H7 (cell line): ENCODE measurements at regions not wholly inside any gene's neighbourhood (a gene's known extent, or its start where the extent isn't known, plus 50 kb on each side); places are given as distances from the start of the nearest gene placed in this dataset.

Source experiments
- DNase-seq: peaks from one replicate; pipeline ENCODE4 v3.0.0; 2012
- H3K27me3 ChIP-seq: 2 replicates; pipeline ENCODE4 v1.6.0; 2011; ENCODE audit warnings: mild to moderate bottlenecking, low read length; ENCODE audit not compliant: control insufficient read depth, insufficient read depth
- H3K36me3 ChIP-seq: replicated peaks from 2 replicates; pipeline ENCODE4 v1.5.1; 2011; ENCODE audit warnings: low read length; ENCODE audit not compliant: control insufficient read depth, insufficient read depth
- H3K4me3 ChIP-seq: 2 replicates; pipeline ENCODE4 v1.5.1; 2011; ENCODE audit warnings: low read depth, mild to moderate bottlenecking, control low read depth, low read length, moderate library complexity; ENCODE audit not compliant: insufficient read depth

- H3K4me3 ChIP-seq, result no peak overlapping the region
- DNase-seq, result no peak
- no peaks in the 10 kb centered on the region for H3K27me3 ChIP-seq
- H3K36me3 ChIP-seq, result no peaks in the 10 kb centered on the region
Measured at GRCh38 chr4:85391589-85392410, 83.2 kb upstream of the ARHGAP24 start.

- no peak for DNase-seq
- Histone ChIP-seq H3K4me3 (no peak overlapping the region), H3K36me3 (no peaks in the 10 kb centered on the region), H3K27me3 (no peaks in the 10 kb centered on the region)
Measured at GRCh38 chr4:85393201-85393600, 81.7 kb upstream of the ARHGAP24 start.

GRCh38 chr4:85398276-85398675 lies 76.7 kb upstream of the ARHGAP24 start:
- no peak for DNase-seq

GRCh38 chr4:85399270-85399669 lies 75.7 kb upstream of the ARHGAP24 start:
- Histone ChIP-seq H3K36me3 (no peaks in the 10 kb centered on the region), H3K27me3 (no peaks in the 10 kb centered on the region), H3K4me3 (no peak overlapping the region)
- no peak for DNase-seq

More at GRCh38 chr4:85398276-85398675, 76.7 kb upstream of the ARHGAP24 start:
- no peaks in the 10 kb centered on the region for H3K36me3 ChIP-seq
- H3K27me3 ChIP-seq, result no peaks in the 10 kb centered on the region
- H3K4me3 ChIP-seq, result no peak overlapping the region

GRCh38 chr4:85402371-85402770 lies 72.6 kb upstream of the ARHGAP24 start:
- no peaks in the 10 kb centered on the region for H3K27me3 ChIP-seq
- no peak overlapping the region for H3K4me3 ChIP-seq
- no peaks in the 10 kb centered on the region for H3K36me3 ChIP-seq
- no peak for DNase-seq

GRCh38 chr4:85406185-85406584 lies 68.8 kb upstream of the ARHGAP24 start:
- Histone ChIP-seq H3K36me3 (no peaks in the 10 kb centered on the region), H3K4me3 (no peak overlapping the region), H3K27me3 (no peaks in the 10 kb centered on the region)
- no peak for DNase-seq

GRCh38 chr4:85407546-85407945 lies 67.4 kb upstream of the ARHGAP24 start:
- Histone ChIP-seq H3K36me3 (no peaks in the 10 kb centered on the region), H3K27me3 (no peaks in the 10 kb centered on the region), H3K4me3 (no peak overlapping the region)
- DNase-seq, result no peak

GRCh38 chr4:85408301-85408700 lies 66.6 kb upstream of the ARHGAP24 start:
- Histone ChIP-seq H3K4me3 (no peak overlapping the region), H3K36me3 (no peaks in the 10 kb centered on the region), H3K27me3 (no peaks in the 10 kb centered on the region)
- DNase-seq, result no peak

GRCh38 chr4:85409251-85409650 lies 65.7 kb upstream of the ARHGAP24 start:
- H3K36me3 ChIP-seq, result no peaks in the 10 kb centered on the region
- no peak overlapping the region for H3K4me3 ChIP-seq
- no peaks in the 10 kb centered on the region for H3K27me3 ChIP-seq
- DNase-seq, result no peak

GRCh38 chr4:85411386-85411785 lies 63.6 kb upstream of the ARHGAP24 start:
- DNase-seq, result no peak
- Histone ChIP-seq H3K4me3 (no peak overlapping the region), H3K36me3 (no peaks in the 10 kb centered on the region), H3K27me3 (no peaks in the 10 kb centered on the region)

- H3K4me3 ChIP-seq, result no peak overlapping the region
- no peak for DNase-seq
- no peaks in the 10 kb centered on the region for H3K36me3 ChIP-seq
- H3K27me3 ChIP-seq, result no peaks in the 10 kb centered on the region
Measured at GRCh38 chr4:85414972-85415371, 60.0 kb upstream of the ARHGAP24 start.

- Histone ChIP-seq H3K27me3 (no peaks in the 10 kb centered on the region), H3K4me3 (no peak overlapping the region), H3K36me3 (no peaks in the 10 kb centered on the region)
- no peak for DNase-seq
Measured at GRCh38 chr4:85416094-85416493, 58.9 kb upstream of the ARHGAP24 start.

- no peak for DNase-seq
- no peaks in the 10 kb centered on the region for H3K36me3 ChIP-seq
- no peak overlapping the region for H3K4me3 ChIP-seq
- H3K27me3 ChIP-seq, result no peaks in the 10 kb centered on the region
Measured at GRCh38 chr4:85419103-85419502, 55.8 kb upstream of the ARHGAP24 start.

- Histone ChIP-seq H3K27me3 (no peaks in the 10 kb centered on the region), H3K36me3 (no peaks in the 10 kb centered on the region), H3K4me3 (no peak overlapping the region)
- no peak for DNase-seq
Measured at GRCh38 chr4:85420831-85421230, 54.1 kb upstream of the ARHGAP24 start.

- no peaks in the 10 kb centered on the region for H3K36me3 ChIP-seq
- no peaks in the 10 kb centered on the region for H3K27me3 ChIP-seq
- H3K4me3 ChIP-seq, result no peak overlapping the region
- no peak for DNase-seq
Measured at GRCh38 chr4:85423431-85423830, 51.5 kb upstream of the ARHGAP24 start.
